HL-60 (cell line): ENCODE measurements at regions not wholly inside any gene's neighbourhood (a gene's known extent, or its start where the extent isn't known, plus 50 kb on each side); places are given as distances from the start of the nearest gene placed in this dataset.

Experiments
- DNase-seq, 2 experiments: peaks; one replicate each; pipeline ENCODE4 v3.0.0-alpha.2; 2010 to 2020; ENCODE audit warnings: low read depth in 1 of 2, low spot score in 1 of 2
- H3K27ac ChIP-seq: fragments of 250-450 bp; sonication (Bioruptor Pico); replicated peaks from 2 replicates; pipeline ENCODE4 v1.5.1; 2020; ENCODE audit warnings: mild to moderate bottlenecking, moderate library complexity
- H3K27me3 ChIP-seq: fragments of 250-450 bp; sonication (Bioruptor Pico); 2 replicates; pipeline ENCODE4 v1.5.1; 2021; ENCODE audit warnings: mild to moderate bottlenecking, moderate library complexity; ENCODE audit not compliant: insufficient read depth, poor library complexity, severe bottlenecking
- H3K4me3 ChIP-seq: replicated peaks from 2 replicates; pipeline ENCODE4 v1.5.1; 2011; ENCODE audit warnings: mild to moderate bottlenecking, control low read depth, low read length; ENCODE audit not compliant: insufficient read depth
- CTCF ChIP-seq: IDR thresholded peaks from one replicate; pipeline ENCODE4 v1.5.1; 2011; ENCODE audit warnings: low read length, control low read depth, inconsistent platforms; ENCODE audit not compliant: insufficient read depth
- GABPA ChIP-seq: IDR thresholded peaks from 2 replicates; pipeline ENCODE4 v1.6.1; 2012; ENCODE audit warnings: low read depth
- POLR2AphosphoS5 ChIP-seq: IDR thresholded peaks from 2 replicates; pipeline ENCODE4 v1.6.1; 2012; ENCODE audit warnings: low read depth
- REST ChIP-seq: IDR thresholded peaks from 2 replicates; pipeline ENCODE4 v1.6.1; 2012; ENCODE audit warnings: low read depth; ENCODE audit not compliant: insufficient replicate concordance
- SPI1 ChIP-seq: IDR thresholded peaks from 2 replicates; pipeline ENCODE4 v1.6.1; 2012; ENCODE audit warnings: low read depth, mild to moderate bottlenecking, borderline replicate concordance

- TF ChIP-seq REST, result no peak
- TF ChIP-seq GABPA, result no peak
- no peak for TF ChIP-seq CTCF
- no peak for DNase-seq
- Histone ChIP-seq H3K4me3 (no peak overlapping the region), H3K27me3 (no peaks in the 10 kb centered on the region), H3K27ac (no peak overlapping the region)
Observed at GRCh38 chr2:238986491-238987351, 138.8 kb downstream of the TWIST2 start.

GRCh38 chr2:238987352-238987981 is 139.6 kb downstream of the TWIST2 start:
- no peak for DNase-seq
- Histone ChIP-seq H3K27ac (no peak overlapping the region), H3K4me3 (no peak overlapping the region), H3K27me3 (no peaks in the 10 kb centered on the region)
- no peak for TF ChIP-seq REST

- Histone ChIP-seq H3K27ac (no peak overlapping the region), H3K4me3 (no peak overlapping the region), H3K27me3 (no peaks in the 10 kb centered on the region)
- DNase-seq, result no peak
- TF ChIP-seq REST (no peak), POLR2AphosphoS5 (no peak), CTCF (no peak), GABPA (no peak), SPI1 (no peak)
Observed at GRCh38 chr2:238988105-238988504, 140.2 kb downstream of the TWIST2 start.
